Gastrocnemius medialis (tissue), 4 donors: ENCODE measurements at regions not wholly inside any gene's neighbourhood (a gene's known extent, or its start where the extent isn't known, plus 50 kb on each side); places are given as distances from the start of the nearest gene placed in this dataset.

Experiments used
- ATAC-seq, 2 donors: fragments of 150-250 bp; one replicate each; pipeline ENCODE4 v1.9.1; 2016
- DNase-seq, 2 donors: peaks; one replicate each; pipeline ENCODE4 v3.0.0-alpha.2; 2019
- H3K27ac ChIP-seq, 4 donors: fragments of 200-600 bp; sonication (generic); 1 replicate in 1 of 4; 2 replicates in 3 of 4; pipeline ENCODE4 v1.5.1; 2016 to 2018; ENCODE audit warnings: mild to moderate bottlenecking in 2 of 4, moderate library complexity in 1 of 4
- H3K27me3 ChIP-seq, 3 donors: fragments of 200-600 bp; sonication (generic) in 2 of 3; 1 replicate in 1 of 3; 2 replicates in 2 of 3; pipeline versions ENCODE4 v1.5.1 to v1.6.0; 2016 to 2019; ENCODE audit warnings: mild to moderate bottlenecking in 1 of 3, moderate library complexity in 1 of 3
- H3K36me3 ChIP-seq, 2 donors: fragments of 200-600 bp; sonication (generic) in 1 of 2; one replicate each; pipeline ENCODE4 v1.5.1; 2017 to 2018
- H3K4me1 ChIP-seq, 2 donors: fragments of 200-600 bp; sonication (generic) in 1 of 2; one replicate each; pipeline ENCODE4 v1.5.1; 2016 to 2017; ENCODE audit warnings: mild to moderate bottlenecking in 2 of 2
- H3K4me3 ChIP-seq, 4 donors: fragments of 200-600 bp; sonication (generic) in 3 of 4; 1 replicate in 1 of 4; 2 replicates in 3 of 4; pipeline ENCODE4 v1.5.1; 2016 to 2019; ENCODE audit warnings: mild to moderate bottlenecking in 2 of 4
- H3K9me3 ChIP-seq, 3 donors: fragments of 200-600 bp; sonication (generic) in 2 of 3; 1 replicate in 1 of 3; 2 replicates in 2 of 3; pipeline ENCODE4 v1.5.1; 2016 to 2019
- POLR2A ChIP-seq, 2 donors: fragments of 450-650 bp; IDR thresholded peaks; one replicate each; pipeline ENCODE4 v1.6.1; 2017; ENCODE audit warnings: antibody characterized with exemption in 2 of 2, mild to moderate bottlenecking in 2 of 2, moderate library complexity in 2 of 2
- in situ Hi-C, 4 donors: fragments of 200-750 bp; cut with MboI; loops; one replicate each; pipeline versions ENCODE4 v1.15.0 to v1.8.0; 2017; ENCODE audit warnings: low sequenced_read_pairs in 4 of 4
- intact Hi-C: fragments of 100-400 bp; cut with DNase I; formaldehyde crosslinking; loops from one replicate; pipeline ENCODE4 v1.15.1; 2023; ENCODE audit warnings: low total_unique reads
- TF ChIP-seq, protein P1 (sequence below), 5 experiments: fragments of 450-650 bp in 3 of 5; fragments of 200-600 bp in 2 of 5; sonication (generic) in 2 of 5; IDR thresholded peaks in 4 of 5; conservative IDR thresholded peaks in 1 of 5; 1 replicate in 4 of 5; 2 replicates in 1 of 5; pipeline ENCODE4 v1.5.1; 2016 to 2019; ENCODE audit warnings: antibody characterized with exemption in 5 of 5, mild to moderate bottlenecking in 3 of 5, moderate library complexity in 3 of 5

DNA sequence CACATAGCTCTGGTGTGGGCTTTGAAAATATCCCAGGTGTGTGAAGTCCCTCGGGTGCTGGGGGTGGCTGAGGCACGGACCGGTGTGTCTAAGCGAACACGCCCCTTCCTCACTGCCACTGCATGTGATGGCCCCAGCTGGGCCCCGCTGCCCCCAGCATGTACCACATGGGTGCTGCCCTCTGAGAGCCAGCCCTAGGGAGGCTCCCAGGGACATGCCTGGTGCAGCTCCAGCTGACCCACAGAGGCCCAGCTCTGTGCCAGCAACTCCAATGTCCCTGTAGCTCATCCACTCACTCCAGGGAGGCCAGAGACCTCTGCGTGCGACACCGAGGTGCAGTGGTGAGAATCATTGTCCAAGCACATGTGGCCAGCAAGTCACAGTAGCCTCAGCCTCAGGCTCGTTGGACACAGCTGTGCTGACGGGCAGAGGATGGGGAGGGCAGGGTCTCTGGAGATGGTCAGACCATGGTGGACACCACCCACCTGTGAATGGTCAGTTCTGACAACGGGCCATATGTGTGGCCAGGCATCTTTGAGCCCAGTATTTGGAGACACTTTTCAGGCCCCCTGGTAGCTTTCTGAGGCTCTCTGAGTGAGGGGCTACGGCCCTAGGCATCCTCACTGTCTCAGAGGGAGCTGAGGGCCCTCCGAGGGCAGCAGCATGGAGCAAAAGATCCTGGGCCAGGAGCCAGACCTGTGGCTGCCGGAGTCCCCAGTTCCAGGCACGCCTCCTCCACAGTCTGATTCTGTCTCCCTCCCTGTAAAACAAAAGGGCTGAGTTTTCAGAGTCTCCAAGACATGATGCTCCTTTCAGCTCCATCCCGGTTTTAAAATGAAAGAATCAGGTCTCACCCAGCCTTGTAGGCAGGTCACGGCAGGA is 220.7 kb downstream of the NDUFA10 start:
- Histone ChIP-seq H3K9me3 (no peaks in the 10 kb centered on the region), H3K4me3 (no peak overlapping the region), H3K27ac (no peak overlapping the region), H3K36me3 (no peaks in the 10 kb centered on the region), H3K27me3 (peaks cover 0 to 3% (median 2%) of the 10 kb centered on the region in 3 donors), H3K4me1 (no peaks in the 10 kb centered on the region)
- ATAC-seq (no peak), DNase-seq (no peak)
- in situ Hi-C loops, result no loop called here
- intact Hi-C loops, result no loop called here
- no peak for TF ChIP-seq POLR2A (IDR thresholded peaks at IDR 0.05)
- TF ChIP-seq, protein P1, sequence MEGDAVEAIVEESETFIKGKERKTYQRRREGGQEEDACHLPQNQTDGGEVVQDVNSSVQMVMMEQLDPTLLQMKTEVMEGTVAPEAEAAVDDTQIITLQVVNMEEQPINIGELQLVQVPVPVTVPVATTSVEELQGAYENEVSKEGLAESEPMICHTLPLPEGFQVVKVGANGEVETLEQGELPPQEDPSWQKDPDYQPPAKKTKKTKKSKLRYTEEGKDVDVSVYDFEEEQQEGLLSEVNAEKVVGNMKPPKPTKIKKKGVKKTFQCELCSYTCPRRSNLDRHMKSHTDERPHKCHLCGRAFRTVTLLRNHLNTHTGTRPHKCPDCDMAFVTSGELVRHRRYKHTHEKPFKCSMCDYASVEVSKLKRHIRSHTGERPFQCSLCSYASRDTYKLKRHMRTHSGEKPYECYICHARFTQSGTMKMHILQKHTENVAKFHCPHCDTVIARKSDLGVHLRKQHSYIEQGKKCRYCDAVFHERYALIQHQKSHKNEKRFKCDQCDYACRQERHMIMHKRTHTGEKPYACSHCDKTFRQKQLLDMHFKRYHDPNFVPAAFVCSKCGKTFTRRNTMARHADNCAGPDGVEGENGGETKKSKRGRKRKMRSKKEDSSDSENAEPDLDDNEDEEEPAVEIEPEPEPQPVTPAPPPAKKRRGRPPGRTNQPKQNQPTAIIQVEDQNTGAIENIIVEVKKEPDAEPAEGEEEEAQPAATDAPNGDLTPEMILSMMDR (IDR thresholded peaks at IDR 0.05 in 4 of 5, conservative IDR thresholded peaks at IDR 0.05 in 1 of 5), result no peak

DNA sequence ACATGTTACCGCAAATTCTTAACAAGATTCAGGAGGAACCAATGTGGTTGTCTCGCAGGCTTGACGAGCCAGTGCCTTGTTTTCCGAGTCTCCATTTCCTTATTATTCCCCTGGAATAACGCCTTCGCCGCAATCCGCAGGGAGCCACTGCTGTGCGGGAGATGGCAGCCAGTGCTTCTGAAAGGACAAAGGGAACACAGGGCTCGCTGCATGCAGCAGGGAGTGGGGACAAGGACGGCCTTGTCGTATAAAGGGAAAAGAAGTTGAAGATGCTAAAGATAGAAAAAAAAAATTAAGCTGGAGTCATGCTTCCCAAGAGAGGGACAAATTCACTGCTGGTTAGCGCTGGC is 221.4 kb downstream of the NDUFA10 start:
- no peaks in the 10 kb centered on the region for H3K4me1 ChIP-seq
- in situ Hi-C loops, result no loop called here
- intact Hi-C loops, result no loop called here
- TF ChIP-seq, protein P1 (IDR thresholded peaks at IDR 0.05 in 4 of 5, conservative IDR thresholded peaks at IDR 0.05 in 1 of 5), result no peak
- no peak for TF ChIP-seq POLR2A (IDR thresholded peaks at IDR 0.05)
- no peaks in the 10 kb centered on the region for H3K36me3 ChIP-seq
- DNase-seq (no peak), ATAC-seq (no peak)
- H3K9me3 ChIP-seq, result no peaks in the 10 kb centered on the region
- peaks cover 0 to 3% (median 2%) of the 10 kb centered on the region in 3 donors for H3K27me3 ChIP-seq
- no peak overlapping the region for H3K4me3 ChIP-seq
- H3K27ac ChIP-seq, result no peak overlapping the region

DNA sequence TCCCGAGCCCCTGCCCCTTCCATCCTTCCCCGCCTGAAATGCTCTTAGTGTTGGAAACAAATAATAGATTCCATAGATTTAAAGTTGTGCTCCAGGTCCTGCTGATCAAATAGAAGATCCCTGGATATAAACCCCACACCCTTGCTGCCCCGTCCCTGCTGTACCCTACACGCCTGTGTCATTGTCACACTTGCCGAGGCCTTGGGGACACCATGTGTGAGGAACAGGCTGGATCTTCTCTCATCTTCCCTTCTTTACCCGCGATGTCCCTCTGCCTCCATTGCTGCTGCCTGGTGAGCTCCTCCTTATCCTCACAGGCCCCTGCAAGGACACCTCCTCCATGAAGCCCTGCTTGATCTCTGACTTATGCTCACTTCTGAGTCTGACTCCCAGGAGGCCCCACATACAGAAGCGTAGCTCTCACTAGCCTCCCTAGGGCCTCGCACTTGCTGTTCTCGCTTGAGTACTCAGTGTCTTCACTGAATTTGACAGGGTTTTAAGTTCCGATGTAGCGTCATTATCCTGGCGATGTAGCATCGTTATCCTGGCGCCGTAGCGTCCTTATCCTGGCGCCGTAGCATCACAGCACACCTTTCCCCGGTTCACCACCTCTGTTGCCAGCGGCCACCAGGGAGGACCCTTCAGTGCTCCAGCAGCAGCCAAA is 221.9 kb downstream of the NDUFA10 start:
- in situ Hi-C loops (no loop called here), intact Hi-C loops (no loop called here)
- Histone ChIP-seq H3K27me3 (peaks cover 0 to 3% (median 2%) of the 10 kb centered on the region in 3 donors), H3K36me3 (no peaks in the 10 kb centered on the region), H3K27ac (no peak overlapping the region), H3K9me3 (no peaks in the 10 kb centered on the region), H3K4me3 (no peak overlapping the region), H3K4me1 (no peaks in the 10 kb centered on the region)
- DNase-seq, result no peak
- ATAC-seq, result no peak
- no peak for TF ChIP-seq POLR2A (IDR thresholded peaks at IDR 0.05)
- TF ChIP-seq, protein P1 (IDR thresholded peaks at IDR 0.05 in 4 of 5, conservative IDR thresholded peaks at IDR 0.05 in 1 of 5), result no peak

DNA sequence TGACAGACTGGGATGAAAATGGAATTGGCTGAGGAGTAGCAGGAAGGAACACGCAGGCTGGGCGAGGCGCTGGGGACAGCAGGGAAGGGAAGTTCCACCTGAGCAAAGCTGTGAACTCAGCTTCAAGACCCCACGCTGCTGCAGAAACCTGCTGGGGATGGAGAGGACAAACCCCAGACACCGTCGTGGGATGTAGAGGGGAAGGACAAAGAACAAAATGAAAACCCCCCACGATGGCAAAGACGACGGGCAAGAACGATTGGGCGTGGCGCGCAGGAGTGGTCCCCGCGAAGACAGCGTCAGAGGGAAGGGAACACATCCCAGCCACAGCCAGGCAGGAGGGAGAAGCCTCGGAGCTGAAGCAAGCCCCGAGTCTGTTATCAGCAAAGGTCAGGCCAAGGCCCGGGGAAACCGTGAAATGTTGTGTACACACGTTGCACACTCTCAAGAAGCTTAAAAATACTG is 222.9 kb downstream of the NDUFA10 start:
- in situ Hi-C loops, result no loop called here

More for the DNA sequence above, 222.9 kb downstream of the NDUFA10 start:
- intact Hi-C loops, result no loop called here
- no peak overlapping the region for H3K4me3 ChIP-seq
- H3K27me3 ChIP-seq, result peaks cover 0 to 3% (median 2%) of the 10 kb centered on the region in 3 donors
- H3K9me3 ChIP-seq, result no peaks in the 10 kb centered on the region
- DNase-seq (no peak), ATAC-seq (no peak)
- H3K36me3 ChIP-seq, result no peaks in the 10 kb centered on the region
- TF ChIP-seq, protein P1 (IDR thresholded peaks at IDR 0.05 in 4 of 5, conservative IDR thresholded peaks at IDR 0.05 in 1 of 5), result no peak
- no peak for TF ChIP-seq POLR2A (IDR thresholded peaks at IDR 0.05)
- H3K4me1 ChIP-seq, result no peaks in the 10 kb centered on the region
- H3K27ac ChIP-seq, result no peak overlapping the region
